ENCODE measurements at regions not wholly inside any gene's neighbourhood (a gene's known extent, or its start where the extent isn't known, plus 50 kb on each side); places are given as distances from the start of the nearest gene placed in this dataset.

- POLR2A ChIA-PET: no interaction called here
- TF ChIP-seq CTCF (IDR thresholded peaks at IDR 0.05; ENCODE audit: insufficient read depth, low read depth, low read length): no peak
- Histone ChIP-seq H3K4me3 (ENCODE audit: low read depth, low read length) (no peak overlapping the region), H3K27me3 (ENCODE audit: control insufficient read depth, insufficient read depth, low read length) (no peaks in the 10 kb centered on the region), H3K36me3 (ENCODE audit: control insufficient read depth, insufficient read depth, low read length) (no peaks in the 10 kb centered on the region)
- DNase-seq (ENCODE audit: low read depth): peak; percentile 15
- CTCF ChIA-PET: interaction anchor here (0.9 kb wide), 1 partner anchor 9 kb away, joined by 3 read pairs; no protein-coding TSS in a partner anchor
Observed at GRCh38 chr14:38481952-38482678, 226.2 kb upstream of the CLEC14A start.

- CTCF ChIA-PET: no interaction called here
- DNase-seq (ENCODE audit: low read depth): no peak
Observed at GRCh38 chr14:38469156-38469555, 213.3 kb upstream of the CLEC14A start.

GRCh38 chr14:38442208-38442607, 186.3 kb upstream of the CLEC14A start:
- Histone ChIP-seq H3K4me3 (ENCODE audit: low read depth, low read length) (no peak overlapping the region), H3K36me3 (ENCODE audit: control insufficient read depth, insufficient read depth, low read length) (no peaks in the 10 kb centered on the region), H3K27me3 (ENCODE audit: control insufficient read depth, insufficient read depth, low read length) (no peaks in the 10 kb centered on the region)
- DNase-seq (ENCODE audit: low read depth): no peak
- no peak for TF ChIP-seq CTCF (IDR thresholded peaks at IDR 0.05; ENCODE audit: insufficient read depth, low read depth, low read length)
- ChIA-PET CTCF (interaction anchor here (1.0 to 2.3 kb wide), 2 partner anchors 8 to 12 kb away, joined by 3 to 8 read pairs; no protein-coding TSS in a partner anchor), POLR2A (no interaction called here)

More at GRCh38 chr14:38469156-38469555, 213.3 kb upstream of the CLEC14A start:
- POLR2A ChIA-PET: no interaction called here
- H3K27me3 ChIP-seq (ENCODE audit: control insufficient read depth, insufficient read depth, low read length): no peaks in the 10 kb centered on the region
- no peak overlapping the region for H3K4me3 ChIP-seq (ENCODE audit: low read depth, low read length)
- H3K36me3 ChIP-seq (ENCODE audit: control insufficient read depth, insufficient read depth, low read length): no peaks in the 10 kb centered on the region
- no peak for TF ChIP-seq CTCF (IDR thresholded peaks at IDR 0.05; ENCODE audit: insufficient read depth, low read depth, low read length)

- POLR2A ChIA-PET: no interaction called here
- no peak for DNase-seq (ENCODE audit: low read depth)
- no peak for TF ChIP-seq CTCF (IDR thresholded peaks at IDR 0.05; ENCODE audit: insufficient read depth, low read depth, low read length)
- H3K4me3 ChIP-seq (ENCODE audit: low read depth, low read length): no peak overlapping the region
- no peaks in the 10 kb centered on the region for H3K36me3 ChIP-seq (ENCODE audit: control insufficient read depth, insufficient read depth, low read length)
- CTCF ChIA-PET: no interaction called here
- no peaks in the 10 kb centered on the region for H3K27me3 ChIP-seq (ENCODE audit: control insufficient read depth, insufficient read depth, low read length)
Observed at GRCh38 chr14:38432186-38432585, 176.3 kb upstream of the CLEC14A start.

- Histone ChIP-seq H3K27me3 (ENCODE audit: control insufficient read depth, insufficient read depth, low read length) (no peaks in the 10 kb centered on the region), H3K36me3 (ENCODE audit: control insufficient read depth, insufficient read depth, low read length) (no peaks in the 10 kb centered on the region), H3K4me3 (ENCODE audit: low read depth, low read length) (no peak overlapping the region)
- DNase-seq (ENCODE audit: low read depth): no peak
- TF ChIP-seq CTCF (IDR thresholded peaks at IDR 0.05; ENCODE audit: insufficient read depth, low read depth, low read length): no peak
- ChIA-PET POLR2A (no interaction called here), CTCF (interaction anchor here (0.7 to 1.2 kb wide), 2 partner anchors 11 to 15 kb away, joined by 3 read pairs; no protein-coding TSS in a partner anchor)
Observed at GRCh38 chr14:38431156-38431555, 175.3 kb upstream of the CLEC14A start.
